GM18907 (cell line): ENCODE measurements at regions not wholly inside any gene's neighbourhood (a gene's known extent, or its start where the extent isn't known, plus 50 kb on each side); places are given as distances from the start of the nearest gene placed in this dataset.
"Not testable (repeated sequence)": the region's sequence is repeated elsewhere in the genome, so short reads cannot be mapped to it uniquely, and the experiment has no call there.

Source experiments
- ATAC-seq: cut with Tn5 transposase; IDR thresholded peaks from one replicate; pipeline ENCODE4 v1.9.1; 2021; ENCODE audit warnings: mild to moderate bottlenecking, moderate library complexity; ENCODE audit not compliant: unreplicated experiment

- ATAC-seq = no peak
Observed at GRCh38 chr2:235216901-235217300, 265.1 kb downstream of the SH3BP4 start.

GRCh38 chr2:235217846-235218245 lies 266.0 kb downstream of the SH3BP4 start:
- ATAC-seq = no peak

GRCh38 chr2:235218486-235218907 lies 266.7 kb downstream of the SH3BP4 start:
- ATAC-seq = no peak

GRCh38 chr2:235219048-235219447 lies 267.2 kb downstream of the SH3BP4 start:
- no peak for ATAC-seq

GRCh38 chr2:235220331-235220730 lies 268.5 kb downstream of the SH3BP4 start:
- no peak for ATAC-seq

GRCh38 chr2:235223011-235223410 lies 270.8 kb upstream of the AGAP1 start:
- no peak for ATAC-seq

GRCh38 chr2:235224410-235224809 lies 269.4 kb upstream of the AGAP1 start:
- ATAC-seq = no peak

GRCh38 chr2:235225261-235225660 lies 268.6 kb upstream of the AGAP1 start:
- ATAC-seq = no peak

GRCh38 chr2:235227590-235227989 lies 266.3 kb upstream of the AGAP1 start:
- no peak for ATAC-seq

GRCh38 chr2:235228422-235228821 lies 265.4 kb upstream of the AGAP1 start:
- not testable (repeated sequence) for ATAC-seq

GRCh38 chr2:235229236-235229635 lies 264.6 kb upstream of the AGAP1 start:
- no peak for ATAC-seq

- ATAC-seq = no peak
Observed at GRCh38 chr2:235230821-235231601, 262.8 kb upstream of the AGAP1 start.

- no peak for ATAC-seq
Observed at GRCh38 chr2:235232449-235233433, 261.1 kb upstream of the AGAP1 start.

- ATAC-seq = no peak
Observed at GRCh38 chr2:235234736-235235135, 259.1 kb upstream of the AGAP1 start.

- no peak for ATAC-seq
Observed at GRCh38 chr2:235235977-235236767, 257.7 kb upstream of the AGAP1 start.

- no peak for ATAC-seq
Observed at GRCh38 chr2:235238537-235238936, 255.3 kb upstream of the AGAP1 start.

GRCh38 chr2:235240574-235240973 lies 253.3 kb upstream of the AGAP1 start:
- no peak for ATAC-seq

- no peak for ATAC-seq
Observed at GRCh38 chr2:235244255-235245220, 249.3 kb upstream of the AGAP1 start.

- no peak for ATAC-seq
Observed at GRCh38 chr2:235247001-235247400, 246.8 kb upstream of the AGAP1 start.

- ATAC-seq = no peak
Observed at GRCh38 chr2:235255693-235256092, 238.2 kb upstream of the AGAP1 start.
